Lung (tissue), 11 donors: ENCODE measurements at regions not wholly inside any gene's neighbourhood (a gene's known extent, or its start where the extent isn't known, plus 50 kb on each side); places are given as distances from the start of the nearest gene placed in this dataset.
A peak's percentile ranks its signal among the peaks of the same experiment; 100 is the strongest.

Experiments used
- ATAC-seq: fragments of 200-7000 bp; cut with Tn5 transposase; one replicate; pipeline ENCODE4 v1.9.1; 2020; ENCODE audit warnings: moderate number of reproducible peaks; ENCODE audit not compliant: insufficient read depth, low FRiP score
- DNase-seq, 3 donors: peaks; one replicate each; pipeline ENCODE4 v3.0.0-alpha.2; 2013 to 2017
- H3K27ac ChIP-seq, 2 donors: one replicate each; pipeline ENCODE4 v1.5.1; 2013; ENCODE audit warnings: mild to moderate bottlenecking in 2 of 2, moderate library complexity in 2 of 2, control low read depth in 1 of 2, inconsistent platforms in 1 of 2, low read depth in 1 of 2, low read length in 1 of 2
- H3K27me3 ChIP-seq, 3 donors: one replicate each; pipeline ENCODE4 v1.5.1; 2013; ENCODE audit warnings: low read length in 2 of 3; ENCODE audit not compliant: control insufficient read depth in 3 of 3, insufficient read depth in 3 of 3
- H3K36me3 ChIP-seq, 4 donors: one replicate each; pipeline ENCODE4 v1.5.1; 2013; ENCODE audit warnings: low read length in 4 of 4, mild to moderate bottlenecking in 1 of 4, moderate library complexity in 1 of 4; ENCODE audit not compliant: control insufficient read depth in 4 of 4, insufficient read depth in 4 of 4
- H3K4me1 ChIP-seq, 5 donors: one replicate each; pipeline ENCODE4 v1.5.1; 2013; ENCODE audit warnings: low read length in 5 of 5, mild to moderate bottlenecking in 2 of 5, moderate library complexity in 1 of 5; ENCODE audit not compliant: control insufficient read depth in 5 of 5, insufficient read depth in 5 of 5
- H3K4me3 ChIP-seq: one replicate; pipeline ENCODE4 v1.5.1; 2013; ENCODE audit warnings: mild to moderate bottlenecking, control low read depth, moderate library complexity
- H3K9ac ChIP-seq, 2 donors: one replicate each; pipeline ENCODE4 v1.5.1; 2013; ENCODE audit warnings: low read length in 2 of 2, control low read depth in 1 of 2; ENCODE audit not compliant: insufficient read depth in 1 of 2
- H3K9me3 ChIP-seq, 4 donors: one replicate each; pipeline ENCODE4 v1.5.1; 2013; ENCODE audit warnings: low read length in 3 of 4, mild to moderate bottlenecking in 1 of 4, moderate library complexity in 1 of 4; ENCODE audit not compliant: control insufficient read depth in 4 of 4, insufficient read depth in 3 of 4
- WGBS, 2 donors: extraction: QIAGEN DNeasy Blood & Tissue Kit; methylation state at CpG; one replicate each; pipeline ENCODE4 v1.1.7; 2013; 5-methylcytosine and 5-hydroxymethylcytosine counted together
- TF ChIP-seq, protein P1 (sequence below): IDR thresholded peaks from 2 replicates; pipeline ENCODE4 v1.5.1; 2012; ENCODE audit warnings: mild to moderate bottlenecking; ENCODE audit errors: control extremely low read depth, extremely low read depth
- donor health status: control.
- donor health status: control.
- donor health status: Bipolar disorder and iron deficiency.
- donor health status: healthy.
- donor health status: DM: yes; HTN: yes; CAD: no.

- WGBS, 2 donors: 78 to 80% methylated on average over 6 of the region's 6 CpGs
- Histone ChIP-seq H3K4me1 (peaks cover 0 to 12% (median 0%) of the 10 kb centered on the region in 5 donors), H3K4me3 (no peak overlapping the region), H3K36me3 (no peaks in the 10 kb centered on the region), H3K27me3 (no peaks in the 10 kb centered on the region), H3K9me3 (no peaks in the 10 kb centered on the region), H3K27ac (peak overlapping the region in 1 of 2 donors; percentile 71), H3K9ac (no peak overlapping the region)
- no peak for ATAC-seq
- TF ChIP-seq, protein P1, sequence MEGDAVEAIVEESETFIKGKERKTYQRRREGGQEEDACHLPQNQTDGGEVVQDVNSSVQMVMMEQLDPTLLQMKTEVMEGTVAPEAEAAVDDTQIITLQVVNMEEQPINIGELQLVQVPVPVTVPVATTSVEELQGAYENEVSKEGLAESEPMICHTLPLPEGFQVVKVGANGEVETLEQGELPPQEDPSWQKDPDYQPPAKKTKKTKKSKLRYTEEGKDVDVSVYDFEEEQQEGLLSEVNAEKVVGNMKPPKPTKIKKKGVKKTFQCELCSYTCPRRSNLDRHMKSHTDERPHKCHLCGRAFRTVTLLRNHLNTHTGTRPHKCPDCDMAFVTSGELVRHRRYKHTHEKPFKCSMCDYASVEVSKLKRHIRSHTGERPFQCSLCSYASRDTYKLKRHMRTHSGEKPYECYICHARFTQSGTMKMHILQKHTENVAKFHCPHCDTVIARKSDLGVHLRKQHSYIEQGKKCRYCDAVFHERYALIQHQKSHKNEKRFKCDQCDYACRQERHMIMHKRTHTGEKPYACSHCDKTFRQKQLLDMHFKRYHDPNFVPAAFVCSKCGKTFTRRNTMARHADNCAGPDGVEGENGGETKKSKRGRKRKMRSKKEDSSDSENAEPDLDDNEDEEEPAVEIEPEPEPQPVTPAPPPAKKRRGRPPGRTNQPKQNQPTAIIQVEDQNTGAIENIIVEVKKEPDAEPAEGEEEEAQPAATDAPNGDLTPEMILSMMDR: no peak
- DNase-seq: no peak
Observed at GRCh38 chr15:36106640-36107335, 472.6 kb upstream of the CDIN1 start.

GRCh38 chr15:36108541-36108940 is 470.9 kb upstream of the CDIN1 start:
- 85 to 91% methylated on average over 2 of the region's 2 CpGs for WGBS, 2 donors

GRCh38 chr15:36109943-36110658 is 469.3 kb upstream of the CDIN1 start:
- no peak overlapping the region for H3K4me3 ChIP-seq
- TF ChIP-seq, protein P1: no peak
- H3K36me3 ChIP-seq: no peaks in the 10 kb centered on the region
- no peaks in the 10 kb centered on the region for H3K27me3 ChIP-seq
- H3K4me1 ChIP-seq: peaks cover 0 to 12% (median 0%) of the 10 kb centered on the region in 5 donors
- H3K9ac ChIP-seq: no peak overlapping the region
- WGBS, 2 donors: 68 to 83% methylated on average over 2 of the region's 2 CpGs
- no peak overlapping the region for H3K27ac ChIP-seq
- ATAC-seq (no peak), DNase-seq (peak; percentile 39 to 83 (median 65))
- no peaks in the 10 kb centered on the region for H3K9me3 ChIP-seq

More at GRCh38 chr15:36108541-36108940, 470.9 kb upstream of the CDIN1 start:
- Histone ChIP-seq H3K9ac (no peak overlapping the region), H3K9me3 (no peaks in the 10 kb centered on the region), H3K4me1 (peaks cover 0 to 12% (median 0%) of the 10 kb centered on the region in 5 donors), H3K4me3 (no peak overlapping the region), H3K36me3 (no peaks in the 10 kb centered on the region), H3K27me3 (no peaks in the 10 kb centered on the region), H3K27ac (no peak overlapping the region)
- DNase-seq: no peak
- TF ChIP-seq, protein P1: no peak
- ATAC-seq: no peak
